HUDEP-2 (cell line): ENCODE measurements at regions not wholly inside any gene's neighbourhood (a gene's known extent, or its start where the extent isn't known, plus 50 kb on each side); places are given as distances from the start of the nearest gene placed in this dataset.
"Not testable (repeated sequence)": the region's sequence is repeated elsewhere in the genome, so short reads cannot be mapped to it uniquely, and the experiment has no call there.

Experiments used
- DNase-seq, 76 experiments: peaks; one replicate each; lab custom pipeline; 2025; ENCODE audit not compliant: unreplicated experiment in 76 of 76; lab: John Stamatoyannopoulos, UW

GRCh38 chr1:239960366-239960765 lies 131.3 kb upstream of the FMN2 start:
- no peak for DNase-seq

- no peak for DNase-seq
Observed at GRCh38 chr1:239963856-239964255, 127.8 kb upstream of the FMN2 start.

- peak in 22 of 76 experiments; percentile 2 to 42 (median 14) for DNase-seq
Observed at GRCh38 chr1:239976130-239976968, 115.3 kb upstream of the FMN2 start.

- no peak for DNase-seq
Observed at GRCh38 chr1:239977416-239977815, 114.3 kb upstream of the FMN2 start.

GRCh38 chr1:239979456-239979855 lies 112.2 kb upstream of the FMN2 start:
- no peak for DNase-seq

DNA sequence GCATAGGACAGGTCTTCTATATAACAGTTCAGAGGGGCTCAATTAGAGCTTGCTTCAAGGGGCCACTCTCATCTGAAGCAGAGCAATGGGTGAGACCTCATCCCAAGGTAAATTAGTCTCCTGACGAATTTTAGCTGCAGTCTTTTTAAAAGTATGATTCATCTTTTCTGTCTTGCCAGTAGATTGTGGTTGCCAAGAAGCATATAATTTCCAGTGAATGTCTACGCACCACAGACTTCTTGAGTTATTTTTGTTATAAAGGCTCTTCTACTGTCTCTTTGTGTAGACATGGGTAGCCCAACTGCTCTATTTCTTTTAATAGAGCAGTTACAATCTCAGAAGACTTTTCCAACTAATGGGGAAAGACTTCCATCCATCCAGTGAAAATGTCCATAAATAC lies 108.9 kb upstream of the FMN2 start:
- DNase-seq, result no peak

DNA sequence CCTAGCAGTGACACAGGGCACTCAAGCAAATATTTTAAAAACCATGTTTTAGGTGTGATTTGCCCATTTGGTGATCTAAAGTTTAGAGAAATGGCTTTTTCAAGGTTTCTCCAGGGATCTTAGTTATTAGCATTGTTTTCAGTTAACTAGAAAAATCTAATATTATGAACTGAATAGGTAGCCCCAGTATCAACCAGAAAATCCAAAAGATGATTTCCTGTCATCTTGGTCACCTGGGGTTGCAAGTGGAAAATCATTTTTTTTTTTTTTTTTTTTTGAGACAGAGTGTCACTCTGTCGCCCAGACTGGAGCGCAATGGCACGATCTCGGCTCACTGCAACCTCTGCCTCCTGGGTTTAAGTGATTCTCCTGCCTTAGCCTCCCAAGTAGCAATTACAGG lies 106.6 kb upstream of the FMN2 start:
- no peak for DNase-seq

GRCh38 chr1:239987103-239987745 lies 104.5 kb upstream of the FMN2 start:
- DNase-seq, result peak in 15 of 76 experiments; percentile 1 to 23 (median 8)

GRCh38 chr1:239989990-239990389 lies 101.7 kb upstream of the FMN2 start:
- DNase-seq, result no peak

- DNase-seq, result not testable (repeated sequence)
Observed at GRCh38 chr1:239992566-239992965, 99.1 kb upstream of the FMN2 start.

- no peak for DNase-seq
Observed at GRCh38 chr1:239993366-239993765, 98.3 kb upstream of the FMN2 start.

GRCh38 chr1:239995281-239995680 lies 96.4 kb upstream of the FMN2 start:
- DNase-seq, result no peak

DNA sequence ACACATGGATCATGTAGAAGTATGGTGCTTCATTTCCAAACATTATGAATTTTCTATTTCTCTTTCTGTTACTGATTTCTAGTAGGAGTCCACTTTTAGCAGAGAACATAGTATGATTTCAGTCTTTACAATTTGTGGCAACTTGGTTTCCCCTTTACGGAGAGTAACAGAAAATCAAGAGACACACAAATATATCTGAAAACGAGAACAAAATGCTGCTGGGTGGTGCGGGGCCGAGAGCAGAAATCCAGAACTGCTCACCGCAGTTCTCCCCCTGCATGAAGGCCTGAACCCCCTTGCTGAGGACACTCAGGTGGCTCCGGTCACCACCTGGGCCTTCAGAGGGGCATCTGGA lies 94.5 kb upstream of the FMN2 start:
- DNase-seq, result no peak

DNA sequence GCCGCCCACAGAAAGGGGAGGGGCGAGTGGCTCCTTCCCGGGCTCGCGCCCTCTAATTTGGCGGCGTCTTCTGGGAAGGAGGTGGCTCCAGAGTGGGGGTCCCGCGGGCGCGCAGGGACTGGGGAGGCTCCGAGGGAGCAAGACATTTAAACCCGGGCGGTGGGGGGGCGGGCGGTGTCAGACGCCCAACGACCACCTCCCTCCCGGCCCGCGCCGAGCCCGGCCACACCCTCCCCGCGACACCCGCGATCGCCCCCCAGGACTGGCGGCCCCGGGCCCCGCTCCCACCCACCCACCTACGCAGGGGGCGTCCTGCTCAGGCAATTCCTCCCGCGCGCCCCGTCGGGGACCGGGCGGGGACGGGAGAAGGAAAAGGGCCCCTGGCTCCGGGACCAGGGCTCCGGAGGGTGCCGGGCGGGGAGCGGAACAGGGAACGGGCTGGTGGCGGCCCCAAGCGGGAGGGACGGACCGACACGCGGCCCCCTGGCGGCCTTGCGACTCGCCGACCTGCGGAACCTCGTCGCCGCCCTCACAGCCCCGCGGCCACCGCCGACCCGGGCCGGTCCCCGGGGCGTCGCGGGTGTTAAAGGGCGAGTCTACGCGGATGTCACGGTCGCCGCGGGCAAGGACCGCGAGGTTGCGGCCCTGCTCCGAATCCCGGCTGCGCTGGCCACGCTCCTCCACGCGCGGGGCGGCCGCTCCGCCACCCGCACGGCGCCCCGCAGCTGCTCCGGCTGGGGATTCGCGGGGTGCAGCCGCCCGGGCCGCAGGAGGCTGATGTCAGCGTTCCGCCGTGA lies 94.0 kb upstream of the FMN2 start:
- DNase-seq, result no peak

- no peak for DNase-seq
Observed at GRCh38 chr1:239998312-239998649, 93.4 kb upstream of the FMN2 start.

DNA sequence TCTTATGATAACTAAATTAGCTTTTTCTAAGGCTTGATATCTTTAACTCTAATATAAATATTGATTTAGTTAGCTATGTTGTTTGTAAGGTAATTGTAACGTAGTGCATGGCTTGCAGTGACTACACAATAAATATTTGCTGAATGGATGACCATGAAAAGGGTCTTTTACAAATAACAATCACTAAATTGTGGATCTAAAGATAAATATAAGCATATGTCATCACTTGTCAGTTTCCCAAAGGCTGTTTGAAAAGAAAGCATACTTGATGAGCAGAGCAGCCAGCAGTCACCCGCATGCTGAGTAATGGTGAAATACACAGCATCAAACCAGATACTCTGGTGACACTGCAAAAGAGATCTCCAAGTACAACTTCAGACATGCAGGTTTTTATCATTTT lies 92.5 kb upstream of the FMN2 start:
- DNase-seq, result no peak

DNA sequence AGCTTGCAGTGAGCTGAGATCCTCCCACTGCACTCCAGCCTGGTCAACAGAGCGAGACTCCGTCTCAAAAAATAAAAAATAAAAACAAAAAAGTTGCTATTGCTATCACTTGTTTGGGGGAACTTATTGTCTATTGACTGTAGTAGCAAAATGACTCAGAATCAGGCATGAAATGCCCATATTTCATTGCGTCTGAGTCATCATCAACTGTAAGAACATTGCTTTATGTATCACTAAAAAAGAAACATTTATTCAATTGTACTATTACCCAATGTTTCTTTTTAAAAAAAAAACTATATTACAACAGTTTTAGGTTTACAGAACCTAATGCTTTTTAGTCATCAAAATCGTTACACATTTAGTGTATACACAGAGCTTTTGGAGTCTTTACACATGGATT lies 91.0 kb upstream of the FMN2 start:
- no peak for DNase-seq

DNA sequence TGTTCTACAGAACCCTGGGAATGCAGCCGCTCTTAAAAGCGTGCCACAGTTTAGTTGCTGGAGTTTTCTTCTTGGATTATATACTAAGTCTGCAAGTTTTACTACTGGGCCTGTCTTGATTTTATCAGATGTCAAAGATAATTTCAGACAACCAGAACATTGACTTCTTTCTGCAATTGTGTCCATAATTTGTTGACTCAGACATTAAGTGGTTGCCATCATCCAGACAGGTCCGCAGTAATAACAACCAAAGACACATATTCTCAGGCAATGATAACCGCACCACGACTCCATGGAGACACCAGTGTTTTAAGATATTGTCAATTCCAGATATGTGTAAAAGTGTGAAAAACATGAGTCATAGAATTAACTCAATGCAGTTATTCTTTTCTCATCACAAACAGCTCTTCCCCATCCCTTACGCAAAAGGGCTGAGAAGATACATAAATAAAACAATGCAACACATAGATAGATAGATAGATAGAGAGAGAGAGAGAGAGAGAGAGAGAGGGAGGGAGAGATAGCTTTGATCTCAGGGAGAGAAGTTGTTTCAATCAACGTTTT lies 90.4 kb upstream of the FMN2 start:
- DNase-seq, result no peak

GRCh38 chr1:240004086-240004749 lies 87.5 kb upstream of the FMN2 start:
- DNase-seq, result peak in 1 of 76 experiments; percentile 2

- DNase-seq, result no peak
Observed at GRCh38 chr1:240005997-240006650, 85.6 kb upstream of the FMN2 start.
